AG04449 (cell line): ENCODE measurements at regions not wholly inside any gene's neighbourhood (a gene's known extent, or its start where the extent isn't known, plus 50 kb on each side); places are given as distances from the start of the nearest gene placed in this dataset.

ENCODE experiments used
- CTCF ChIA-PET: fragments of 350-600 bp; formaldehyde crosslinking; extraction: SDS; loops from one replicate; lab custom pipeline; 2021; ENCODE audit warnings: antibody characterized with exemption; lab: Yijun Ruan, JAX
- POLR2A ChIA-PET: fragments of 400-600, 350-600 bp; formaldehyde crosslinking; extraction: SDS; loops from one replicate; lab custom pipeline; 2020; ENCODE audit warnings: antibody characterized with exemption, inconsistent platforms; lab: Yijun Ruan, JAX
- DNase-seq: peaks from one replicate; pipeline ENCODE4 v3.0.0-alpha.2; 2010; ENCODE audit warnings: low read depth, low spot score
- H3K4me3 ChIP-seq: 2 replicates; pipeline ENCODE4 v1.5.1; 2011; ENCODE audit warnings: low read depth, mild to moderate bottlenecking, control low read depth, low read length
- TF ChIP-seq, protein P1 (sequence below): IDR thresholded peaks from one replicate; pipeline ENCODE4 v1.5.1; 2011; ENCODE audit warnings: mild to moderate bottlenecking, moderate library complexity, low read length, control low read depth, inconsistent platforms; ENCODE audit not compliant: insufficient read depth; ENCODE audit errors: missing control alignments

DNA sequence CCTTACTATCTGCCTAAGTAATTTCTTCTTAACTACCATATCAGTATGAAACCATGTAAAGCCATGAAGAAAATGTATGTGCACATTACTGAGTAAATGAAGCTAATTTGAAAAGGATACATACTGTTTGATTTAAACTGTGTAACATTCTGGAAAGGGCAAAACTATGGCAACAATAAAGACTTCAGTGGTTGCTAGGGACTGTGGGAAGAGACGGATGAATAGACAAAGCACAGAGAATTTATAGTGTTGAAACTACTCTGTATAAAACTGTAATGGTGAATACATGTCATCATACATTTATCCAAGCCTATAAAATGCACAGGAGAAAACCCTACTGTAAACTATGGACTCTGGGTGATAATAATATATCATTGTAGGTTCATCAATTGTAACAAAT lies 1103.7 kb upstream of the EPHA6 start:
- no peak for DNase-seq
- TF ChIP-seq, protein P1, sequence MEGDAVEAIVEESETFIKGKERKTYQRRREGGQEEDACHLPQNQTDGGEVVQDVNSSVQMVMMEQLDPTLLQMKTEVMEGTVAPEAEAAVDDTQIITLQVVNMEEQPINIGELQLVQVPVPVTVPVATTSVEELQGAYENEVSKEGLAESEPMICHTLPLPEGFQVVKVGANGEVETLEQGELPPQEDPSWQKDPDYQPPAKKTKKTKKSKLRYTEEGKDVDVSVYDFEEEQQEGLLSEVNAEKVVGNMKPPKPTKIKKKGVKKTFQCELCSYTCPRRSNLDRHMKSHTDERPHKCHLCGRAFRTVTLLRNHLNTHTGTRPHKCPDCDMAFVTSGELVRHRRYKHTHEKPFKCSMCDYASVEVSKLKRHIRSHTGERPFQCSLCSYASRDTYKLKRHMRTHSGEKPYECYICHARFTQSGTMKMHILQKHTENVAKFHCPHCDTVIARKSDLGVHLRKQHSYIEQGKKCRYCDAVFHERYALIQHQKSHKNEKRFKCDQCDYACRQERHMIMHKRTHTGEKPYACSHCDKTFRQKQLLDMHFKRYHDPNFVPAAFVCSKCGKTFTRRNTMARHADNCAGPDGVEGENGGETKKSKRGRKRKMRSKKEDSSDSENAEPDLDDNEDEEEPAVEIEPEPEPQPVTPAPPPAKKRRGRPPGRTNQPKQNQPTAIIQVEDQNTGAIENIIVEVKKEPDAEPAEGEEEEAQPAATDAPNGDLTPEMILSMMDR, result no peak
- no peak overlapping the region for H3K4me3 ChIP-seq
- ChIA-PET CTCF (no interaction called here), POLR2A (no interaction called here)

GRCh38 chr3:95711789-95712188 lies 1102.6 kb upstream of the EPHA6 start:
- ChIA-PET POLR2A (no interaction called here), CTCF (no interaction called here)
- no peak overlapping the region for H3K4me3 ChIP-seq
- DNase-seq, result no peak
- TF ChIP-seq, protein P1, result no peak

DNA sequence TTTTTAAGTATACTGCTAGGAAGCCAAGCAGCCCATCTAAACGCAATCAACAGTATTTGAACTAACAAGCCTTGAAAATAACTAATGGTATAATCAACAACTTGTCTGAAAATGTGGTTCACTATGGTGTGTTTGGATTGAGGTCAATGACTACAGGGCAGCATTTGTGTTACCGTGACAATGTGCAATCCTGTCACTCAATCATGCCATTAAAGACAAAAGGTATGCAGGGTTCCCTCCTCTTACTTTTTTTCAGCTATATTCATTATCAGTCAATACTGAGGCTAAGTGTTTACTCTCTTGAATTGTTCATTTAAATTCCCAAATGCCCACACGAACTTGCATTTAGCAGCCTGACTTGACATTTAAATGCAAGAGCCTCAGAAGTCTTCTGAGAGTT lies 1099.3 kb upstream of the EPHA6 start:
- POLR2A ChIA-PET, result no interaction called here
- no peak overlapping the region for H3K4me3 ChIP-seq
- DNase-seq, result no peak
- CTCF ChIA-PET, result no interaction called here
- TF ChIP-seq, protein P1, result no peak

- DNase-seq, result no peak
- TF ChIP-seq, protein P1, result no peak
- ChIA-PET CTCF (no interaction called here), POLR2A (no interaction called here)
- H3K4me3 ChIP-seq, result no peak overlapping the region
These were observed 1097.3 kb upstream of the EPHA6 start for GRCh38 chr3:95717048-95717447.

DNA sequence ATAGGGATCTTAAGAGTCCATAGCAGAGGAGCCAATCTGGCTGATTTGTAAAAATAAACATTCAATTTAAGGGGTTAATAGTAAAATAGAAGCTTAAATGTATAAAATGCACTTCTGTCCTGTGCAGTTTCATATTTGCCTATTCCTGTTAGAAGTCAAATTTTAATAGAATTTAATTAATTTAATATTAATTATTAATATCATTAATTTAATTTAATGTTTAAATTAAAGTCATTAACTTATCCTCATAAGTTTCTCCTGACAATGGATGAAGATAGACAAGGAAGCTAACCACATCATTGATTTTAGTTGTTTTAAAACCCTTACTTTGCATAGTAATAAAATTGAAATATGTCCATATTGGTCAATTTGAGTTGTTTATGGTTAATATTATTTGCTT lies 1096.2 kb upstream of the EPHA6 start:
- no peak for DNase-seq
- TF ChIP-seq, protein P1, result no peak
- ChIA-PET POLR2A (no interaction called here), CTCF (no interaction called here)
- no peak overlapping the region for H3K4me3 ChIP-seq

DNA sequence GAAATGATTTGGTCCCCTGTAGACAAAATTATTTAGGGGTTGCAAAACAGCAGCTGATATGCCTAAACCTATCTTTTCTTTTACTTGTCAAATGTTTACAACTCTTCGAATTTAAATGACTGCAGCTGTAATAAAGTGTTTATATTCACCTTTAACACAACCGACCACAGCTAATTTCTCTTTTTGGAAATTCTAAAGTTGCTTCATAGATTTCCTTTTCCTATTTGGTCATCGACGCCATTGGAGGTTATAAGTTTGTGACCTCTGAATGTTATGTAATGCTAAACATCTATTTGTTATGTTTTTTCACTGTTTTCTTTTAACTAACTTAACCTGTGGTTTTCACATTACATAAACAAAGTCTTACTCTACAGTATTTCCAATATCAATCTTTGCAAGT lies 1094.9 kb upstream of the EPHA6 start:
- ChIA-PET POLR2A (no interaction called here), CTCF (no interaction called here)
- no peak overlapping the region for H3K4me3 ChIP-seq
- DNase-seq, result no peak
- TF ChIP-seq, protein P1, result no peak
